Calu3 (cell line): ENCODE measurements at regions not wholly inside any gene's neighbourhood (a gene's known extent, or its start where the extent isn't known, plus 50 kb on each side); places are given as distances from the start of the nearest gene placed in this dataset.

Experiments
- BruUV-seq: library from RNA; stranded (reverse); fragments of 400-500 nt; replicated peaks from 2 replicates; lab custom pipeline; 2021; lab: Mats Ljungman, UMichigan
- CTCF ChIA-PET: fragments of 300-600 bp; sonication (Branson Sonifier 250); formaldehyde crosslinking; loops from one replicate; lab custom pipeline; 2022; ENCODE audit warnings: antibody characterized with exemption; lab: Charles Lee
- DNase-seq: peaks from one replicate; pipeline ENCODE4 v3.0.0; 2022
- H3K27ac Mint-ChIP-seq: one replicate; pipeline ENCODE4 v1.8.0; 2022; ENCODE audit warnings: mixed read lengths; ENCODE audit not compliant: unreplicated experiment
- H3K27me3 Mint-ChIP-seq: one replicate; pipeline ENCODE4 v1.8.0; 2022; ENCODE audit warnings: mixed read lengths; ENCODE audit not compliant: unreplicated experiment
- H3K36me3 Mint-ChIP-seq: one replicate; pipeline ENCODE4 v1.8.0; 2022; ENCODE audit warnings: mild to moderate bottlenecking, moderate library complexity, mixed read lengths; ENCODE audit not compliant: insufficient read depth, unreplicated experiment
- H3K4me1 Mint-ChIP-seq: one replicate; pipeline ENCODE4 v1.8.0; 2022; ENCODE audit warnings: mild to moderate bottlenecking, low read depth, mixed read lengths; ENCODE audit not compliant: unreplicated experiment
- H3K4me3 Mint-ChIP-seq: one replicate; pipeline ENCODE4 v1.8.0; 2022; ENCODE audit warnings: mild to moderate bottlenecking, low read depth, moderate library complexity, mixed read lengths; ENCODE audit not compliant: unreplicated experiment
- H3K9me3 Mint-ChIP-seq: one replicate; pipeline ENCODE4 v1.8.0; 2022; ENCODE audit warnings: low read depth, mixed read lengths; ENCODE audit not compliant: unreplicated experiment
- intact Hi-C: fragments of 100-400 bp; cut with micrococcal nuclease; formaldehyde crosslinking; loops from one replicate; pipeline ENCODE4 v1.10.0; 2022; ENCODE audit not compliant: unreplicated experiment
- TF ChIP-seq, protein P1 (sequence below): fragments of 200-600 bp; IDR thresholded peaks from one replicate; pipeline ENCODE4 v1.8.0; 2022; ENCODE audit warnings: antibody characterized with exemption; ENCODE audit not compliant: unreplicated experiment

DNA sequence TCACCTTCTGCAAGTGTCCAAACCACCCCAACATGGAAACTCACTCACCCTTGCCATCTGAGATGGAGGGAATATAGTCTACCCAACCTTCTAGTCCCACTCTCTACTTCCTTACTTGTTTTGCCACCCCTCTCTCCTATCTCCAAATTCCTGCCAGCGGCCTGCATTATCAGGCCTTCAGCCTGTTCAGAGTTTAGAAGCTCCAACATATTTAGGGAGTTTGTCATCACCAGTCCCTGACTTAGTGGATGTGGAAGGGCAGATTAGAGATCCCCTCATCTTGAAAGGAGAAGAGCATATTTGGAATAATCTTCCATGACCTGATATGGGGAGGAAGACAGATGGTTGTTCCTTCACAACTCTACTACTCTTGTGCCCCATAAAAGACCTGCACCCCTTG is 281.4 kb upstream of the MAP3K7 start:
- Mint-ChIP-seq H3K27me3 (peaks cover 44% of the 10 kb centered on the region), H3K27ac (no peak overlapping the region), H3K36me3 (no peaks in the 10 kb centered on the region), H3K9me3 (no peaks in the 10 kb centered on the region), H3K4me3 (no peak overlapping the region), H3K4me1 (no peaks in the 10 kb centered on the region)
- intact Hi-C loops: no loop called here
- TF ChIP-seq, protein P1, sequence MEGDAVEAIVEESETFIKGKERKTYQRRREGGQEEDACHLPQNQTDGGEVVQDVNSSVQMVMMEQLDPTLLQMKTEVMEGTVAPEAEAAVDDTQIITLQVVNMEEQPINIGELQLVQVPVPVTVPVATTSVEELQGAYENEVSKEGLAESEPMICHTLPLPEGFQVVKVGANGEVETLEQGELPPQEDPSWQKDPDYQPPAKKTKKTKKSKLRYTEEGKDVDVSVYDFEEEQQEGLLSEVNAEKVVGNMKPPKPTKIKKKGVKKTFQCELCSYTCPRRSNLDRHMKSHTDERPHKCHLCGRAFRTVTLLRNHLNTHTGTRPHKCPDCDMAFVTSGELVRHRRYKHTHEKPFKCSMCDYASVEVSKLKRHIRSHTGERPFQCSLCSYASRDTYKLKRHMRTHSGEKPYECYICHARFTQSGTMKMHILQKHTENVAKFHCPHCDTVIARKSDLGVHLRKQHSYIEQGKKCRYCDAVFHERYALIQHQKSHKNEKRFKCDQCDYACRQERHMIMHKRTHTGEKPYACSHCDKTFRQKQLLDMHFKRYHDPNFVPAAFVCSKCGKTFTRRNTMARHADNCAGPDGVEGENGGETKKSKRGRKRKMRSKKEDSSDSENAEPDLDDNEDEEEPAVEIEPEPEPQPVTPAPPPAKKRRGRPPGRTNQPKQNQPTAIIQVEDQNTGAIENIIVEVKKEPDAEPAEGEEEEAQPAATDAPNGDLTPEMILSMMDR: no peak
- CTCF ChIA-PET: no interaction called here
- no peak for DNase-seq
- BruUV-seq: no TSS peak

DNA sequence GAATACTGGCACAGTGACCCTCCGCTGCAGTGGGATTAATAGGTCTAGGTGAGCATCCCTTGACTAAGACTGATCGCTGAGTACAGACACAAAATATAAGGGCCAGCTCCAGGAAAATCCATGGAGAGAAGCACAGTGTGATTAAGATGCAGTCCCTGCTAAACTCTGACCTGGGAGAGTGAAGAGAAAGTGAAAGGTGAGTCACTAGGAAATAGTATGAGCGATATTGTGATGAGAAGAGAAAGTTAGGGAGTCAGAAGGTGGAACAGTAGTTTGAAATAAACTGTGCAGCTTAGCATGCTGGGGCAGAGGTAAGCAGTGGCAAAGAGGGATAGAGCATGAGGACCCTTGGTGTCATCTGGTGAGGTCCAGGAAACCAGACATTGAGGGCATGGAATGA is 278.6 kb upstream of the MAP3K7 start:
- CTCF ChIA-PET: no interaction called here
- no peaks in the 10 kb centered on the region for H3K4me1 Mint-ChIP-seq
- intact Hi-C loops: no loop called here
- BruUV-seq: no TSS peak
- H3K9me3 Mint-ChIP-seq: no peaks in the 10 kb centered on the region
- H3K27me3 Mint-ChIP-seq: peaks cover 16% of the 10 kb centered on the region
- no peak overlapping the region for H3K27ac Mint-ChIP-seq
- H3K4me3 Mint-ChIP-seq: no peak overlapping the region
- H3K36me3 Mint-ChIP-seq: no peaks in the 10 kb centered on the region
- no peak for DNase-seq
- TF ChIP-seq, protein P1: no peak

DNA sequence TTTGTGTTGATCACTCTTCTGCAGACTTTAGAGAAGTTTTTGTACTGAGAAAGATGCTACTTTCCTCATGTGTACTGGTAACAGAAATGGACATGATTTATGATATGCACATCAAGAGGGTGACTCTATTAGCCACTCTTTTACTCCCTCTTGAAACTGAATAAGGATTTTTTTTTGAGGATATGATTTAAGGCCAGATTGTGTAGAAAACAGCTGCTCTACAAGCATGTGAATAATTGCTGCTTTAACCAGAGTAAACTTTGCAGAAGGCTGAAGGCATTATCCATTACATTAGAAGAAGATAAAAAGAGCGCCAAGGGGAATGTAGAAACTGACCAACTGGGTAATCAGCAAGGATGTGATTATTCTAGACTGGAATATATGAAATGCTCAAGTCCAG is 276.2 kb upstream of the MAP3K7 start:
- no peak overlapping the region for H3K4me3 Mint-ChIP-seq
- no peak for DNase-seq
- H3K27ac Mint-ChIP-seq: no peak overlapping the region
- CTCF ChIA-PET: no interaction called here
- H3K36me3 Mint-ChIP-seq: no peaks in the 10 kb centered on the region
- TF ChIP-seq, protein P1: no peak
- no TSS peak for BruUV-seq
- H3K27me3 Mint-ChIP-seq: no peaks in the 10 kb centered on the region
- H3K4me1 Mint-ChIP-seq: no peaks in the 10 kb centered on the region
- intact Hi-C loops: no loop called here
- H3K9me3 Mint-ChIP-seq: no peaks in the 10 kb centered on the region

DNA sequence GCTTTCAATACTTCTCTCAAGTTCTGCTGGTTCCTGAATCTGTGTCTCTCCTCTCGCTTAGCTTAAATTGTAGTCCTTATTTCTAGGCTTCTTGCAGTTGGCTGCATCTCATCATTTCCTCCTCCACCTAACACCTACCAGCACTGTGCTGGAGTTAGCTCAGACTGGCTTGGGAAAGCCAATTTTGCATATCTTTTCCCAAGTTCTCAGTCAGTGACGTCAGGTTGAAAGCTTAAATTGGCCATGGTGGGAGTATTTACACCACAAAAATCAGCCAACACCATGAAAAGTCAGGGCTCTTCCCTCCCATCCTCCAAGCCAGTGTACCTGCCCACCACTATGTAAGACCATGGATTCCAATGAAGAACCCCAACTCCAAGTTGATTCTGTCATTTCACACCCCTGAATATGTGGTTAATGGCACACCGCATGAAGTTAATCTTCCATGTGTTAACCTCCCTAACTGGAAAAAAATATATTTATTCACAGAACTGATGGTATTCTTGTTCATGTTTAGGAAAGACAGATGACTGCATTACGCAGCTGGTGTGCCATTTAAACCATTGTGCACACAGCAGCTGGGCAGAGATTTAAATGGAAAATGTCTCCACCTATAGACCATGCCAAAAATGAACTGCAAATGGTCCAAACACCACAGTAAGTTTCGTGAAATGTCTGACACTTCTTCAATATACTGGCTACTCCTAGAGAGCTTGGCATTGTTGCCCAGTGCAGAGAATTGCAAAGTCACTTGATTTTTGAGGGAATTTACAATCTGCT is 274.1 kb upstream of the MAP3K7 start:
- no peaks in the 10 kb centered on the region for H3K4me1 Mint-ChIP-seq
- H3K4me3 Mint-ChIP-seq: no peak overlapping the region
- H3K36me3 Mint-ChIP-seq: no peaks in the 10 kb centered on the region
- H3K27ac Mint-ChIP-seq: no peak overlapping the region
- CTCF ChIA-PET: interaction anchor here (1.1 kb wide), 1 partner anchor 14 kb away, joined by 3 read pairs; no protein-coding TSS in a partner anchor
- H3K27me3 Mint-ChIP-seq: no peaks in the 10 kb centered on the region
- no TSS peak for BruUV-seq
- intact Hi-C loops: no loop called here
- TF ChIP-seq, protein P1: no peak
- no peaks in the 10 kb centered on the region for H3K9me3 Mint-ChIP-seq
- DNase-seq: no peak
